ENCODE measurements at regions not wholly inside any gene's neighbourhood (a gene's known extent, or its start where the extent isn't known, plus 50 kb on each side); places are given as distances from the start of the nearest gene placed in this dataset.

DNA sequence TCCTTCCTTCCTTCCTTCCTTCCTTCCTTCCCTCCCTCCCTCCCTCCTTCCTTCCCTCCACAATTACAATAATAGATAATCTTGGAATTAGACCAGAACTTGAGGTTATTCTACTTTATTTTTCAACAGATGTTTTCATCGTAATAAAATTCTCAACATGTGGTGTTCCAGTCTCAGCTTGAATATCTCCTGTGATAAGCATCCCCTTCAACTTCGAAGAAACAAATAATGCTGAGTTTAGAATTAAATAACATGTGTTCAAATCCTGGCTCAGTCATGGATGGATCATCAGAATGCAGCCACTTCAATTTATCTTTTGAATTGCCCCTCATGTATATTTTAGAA is 91.4 kb upstream of the PAPPA start:
- DNase-seq, result no peak

GRCh38 chr9:116064970-116065369 is 88.6 kb upstream of the PAPPA start:
- DNase-seq, result no peak

- DNase-seq, result no peak
Observed at GRCh38 chr9:116066221-116066620, 87.4 kb upstream of the PAPPA start.

- DNase-seq, result no peak
Observed at GRCh38 chr9:116067566-116067965, 86.0 kb upstream of the PAPPA start.

- DNase-seq, result no peak
Observed at GRCh38 chr9:116070256-116070914, 83.2 kb upstream of the PAPPA start.

GRCh38 chr9:116072046-116072445 is 81.5 kb upstream of the PAPPA start:
- DNase-seq, result no peak

DNA sequence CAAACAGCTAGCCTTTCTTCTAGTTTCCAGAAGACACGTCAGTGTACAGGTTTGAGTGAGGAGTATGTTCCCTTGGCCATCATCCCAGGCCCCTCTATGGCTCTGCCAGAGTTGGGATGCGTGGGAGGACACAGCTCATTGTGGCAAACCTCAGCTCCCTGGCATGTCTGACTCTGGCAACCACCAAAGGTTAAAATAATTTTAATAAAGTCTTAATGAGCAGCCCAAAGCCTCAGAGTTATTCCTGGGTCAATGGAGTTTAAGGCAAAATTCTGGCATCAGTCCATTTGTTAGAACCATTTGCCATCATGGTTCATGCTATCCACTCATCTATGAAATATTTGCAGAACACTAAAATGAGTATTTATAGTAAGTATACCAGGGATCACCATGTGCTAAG is 79.8 kb upstream of the PAPPA start:
- no peak for DNase-seq

- DNase-seq, result no peak
Observed at GRCh38 chr9:116074658-116075057, 78.9 kb upstream of the PAPPA start.

GRCh38 chr9:116075191-116075590 is 78.4 kb upstream of the PAPPA start:
- DNase-seq, result no peak

DNA sequence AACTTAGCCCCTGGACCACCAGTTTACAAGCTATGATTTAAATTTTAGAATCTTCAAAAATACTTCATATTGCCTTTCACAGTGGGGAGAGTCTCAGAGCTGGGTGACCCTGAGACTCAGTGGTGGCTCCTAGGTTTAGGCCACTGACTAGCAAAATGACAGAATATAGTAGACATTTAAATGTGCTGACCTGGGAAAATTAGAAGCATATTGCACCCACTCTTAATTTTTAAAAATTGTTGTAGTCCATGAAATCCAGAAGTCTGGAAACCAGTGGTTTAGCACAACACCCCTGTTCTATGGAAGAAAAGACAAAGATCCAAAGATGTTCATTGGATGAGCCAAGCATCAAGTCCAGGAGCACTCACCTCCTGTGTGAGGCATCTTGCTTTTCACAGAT is 75.0 kb upstream of the PAPPA start:
- DNase-seq, result no peak

- DNase-seq, result no peak
Observed at GRCh38 chr9:116080561-116080960, 73.0 kb upstream of the PAPPA start.

DNA sequence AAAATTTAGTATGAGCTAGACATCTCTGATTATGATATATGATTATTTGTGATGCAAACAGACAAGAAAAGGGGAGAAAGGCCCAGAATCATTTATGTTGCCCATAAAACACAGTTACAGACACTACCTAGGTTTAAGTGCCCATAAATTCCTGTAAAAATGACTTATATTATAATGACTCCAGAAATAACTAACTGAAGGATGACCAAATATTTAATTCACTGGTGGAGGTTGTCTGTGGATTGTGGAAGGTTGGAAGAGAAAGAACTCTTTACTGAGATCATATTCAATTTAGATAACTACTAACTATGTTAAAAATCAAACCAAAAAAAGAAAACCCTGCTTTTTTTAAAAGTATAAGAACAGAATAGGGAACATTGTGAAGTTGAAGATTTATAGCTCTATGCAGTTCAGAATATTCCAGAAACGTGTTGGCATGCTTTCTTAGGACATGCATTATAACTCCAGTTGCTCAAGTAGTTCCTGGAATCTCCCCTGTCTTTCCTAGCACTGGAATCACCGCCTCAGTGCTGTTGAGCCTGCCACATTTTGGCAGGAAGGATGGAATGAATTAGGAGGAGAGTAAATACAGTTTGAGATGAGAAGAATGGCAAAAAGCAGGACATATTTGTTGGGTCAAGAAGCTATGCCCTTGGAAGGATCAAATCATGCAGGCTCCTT is 72.0 kb upstream of the PAPPA start:
- no peak for DNase-seq

DNA sequence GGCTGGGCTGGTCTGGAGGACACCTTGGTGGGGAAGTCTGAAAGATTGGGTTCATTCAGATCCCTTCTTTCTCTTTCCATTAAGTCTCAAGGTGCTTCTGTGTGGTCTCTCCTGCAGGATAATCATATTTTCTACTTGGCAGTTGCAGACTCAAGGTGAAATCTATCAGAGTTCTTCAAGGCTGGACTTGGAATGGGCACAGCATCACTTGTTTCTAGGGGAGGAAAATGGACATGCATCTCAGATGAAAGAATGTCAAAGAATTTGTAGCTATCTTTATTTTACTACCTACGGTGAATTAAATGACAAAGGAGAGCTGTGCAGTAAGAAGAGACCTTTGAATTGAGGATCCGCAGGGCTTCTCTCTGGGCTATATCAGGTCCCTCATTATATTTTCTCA is 69.8 kb upstream of the PAPPA start:
- DNase-seq, result no peak

DNA sequence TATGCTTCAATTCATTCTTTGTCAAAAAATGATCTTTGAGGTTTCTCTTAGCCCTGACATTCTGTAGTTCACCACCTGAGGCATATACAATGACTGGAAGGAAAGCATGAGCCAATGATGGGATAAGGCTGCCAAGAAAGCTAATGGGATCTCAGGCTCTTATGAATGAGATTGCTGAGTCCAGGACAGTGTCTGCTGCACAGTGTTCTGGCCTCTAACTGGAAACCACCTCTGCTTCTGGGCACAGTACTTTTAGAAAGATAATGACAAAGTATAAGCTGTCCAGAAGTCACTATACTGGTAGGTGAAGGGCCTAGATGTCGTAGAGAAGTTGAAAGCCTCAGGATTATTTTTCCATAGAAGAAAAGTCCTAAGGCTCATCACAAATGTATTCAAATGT is 69.1 kb upstream of the PAPPA start:
- no peak for DNase-seq

DNA sequence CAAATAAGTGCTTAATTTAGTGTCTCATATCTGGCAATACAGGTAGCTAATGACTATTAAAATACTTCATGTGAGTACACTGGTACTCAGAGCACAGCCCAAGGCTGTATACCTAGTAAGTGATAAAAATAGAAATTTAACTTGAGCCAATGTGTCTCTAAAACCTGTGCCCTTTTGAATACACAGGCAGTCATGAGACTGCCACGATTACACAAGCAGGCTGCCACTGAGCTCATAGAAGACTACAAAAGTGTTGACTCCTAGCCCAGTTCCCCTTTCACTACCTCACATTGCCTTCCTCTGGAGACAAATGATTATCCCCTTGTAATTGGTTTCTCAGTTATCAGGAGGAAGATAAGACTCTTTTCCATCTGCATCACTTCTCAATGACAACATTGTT is 66.3 kb upstream of the PAPPA start:
- DNase-seq, result no peak

GRCh38 chr9:116087751-116088194 is 65.8 kb upstream of the PAPPA start:
- no peak for DNase-seq

DNA sequence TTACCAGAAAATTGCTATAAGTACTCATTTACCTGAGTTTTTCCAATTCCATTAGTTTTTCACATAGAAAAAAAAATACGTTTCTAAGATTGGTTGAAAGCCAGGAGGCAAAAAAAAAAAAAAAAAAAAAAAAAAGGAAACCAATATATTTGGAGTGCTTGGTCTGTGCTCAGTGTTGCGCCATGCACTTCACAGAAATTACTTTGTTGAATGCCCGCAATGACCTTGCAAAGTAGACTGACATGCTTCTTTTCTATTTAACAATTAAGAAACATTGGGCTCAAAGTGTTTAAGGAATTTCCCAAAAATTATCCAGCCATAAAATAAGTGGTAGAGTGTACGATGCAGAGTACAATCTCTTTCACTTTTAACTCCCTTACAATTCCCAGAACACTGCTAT is 65.2 kb upstream of the PAPPA start:
- DNase-seq, result no peak

DNA sequence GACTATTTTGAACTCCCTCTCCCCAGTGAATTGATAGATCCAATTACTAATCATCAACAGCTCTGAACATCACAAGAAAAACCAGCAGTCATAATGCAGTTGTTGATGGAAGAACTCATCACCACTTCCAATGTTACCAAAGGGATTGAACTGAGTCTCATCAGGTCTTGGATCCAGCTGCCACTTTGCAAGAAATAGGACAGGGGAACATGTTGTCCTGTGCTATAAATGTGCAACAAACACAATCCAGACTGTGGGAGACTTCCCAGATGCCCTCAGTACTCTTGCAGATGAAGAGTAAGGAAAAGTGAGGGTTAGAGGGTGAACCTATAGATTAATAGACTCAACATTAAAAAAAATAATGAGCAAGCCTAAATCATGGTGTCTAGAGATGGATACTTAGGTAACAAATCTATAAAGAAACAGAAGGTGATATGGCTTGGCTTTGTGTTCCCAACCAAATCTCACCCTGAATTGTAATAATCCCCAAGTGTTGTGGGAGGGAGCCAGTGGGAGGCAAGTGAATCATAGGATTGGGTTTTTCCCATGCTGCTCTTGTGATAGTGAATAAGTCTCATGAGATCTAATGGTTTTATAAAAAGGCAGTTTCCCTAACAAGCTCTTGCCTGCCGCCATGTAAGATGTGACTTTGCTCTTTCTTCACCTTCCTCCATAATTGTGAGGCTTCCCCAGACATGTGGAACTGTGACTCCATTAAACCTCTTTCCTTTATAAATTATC is 63.4 kb upstream of the PAPPA start:
- no peak for DNase-seq

- DNase-seq, result no peak
Observed at GRCh38 chr9:116094846-116095245, 58.7 kb upstream of the PAPPA start.

DNA sequence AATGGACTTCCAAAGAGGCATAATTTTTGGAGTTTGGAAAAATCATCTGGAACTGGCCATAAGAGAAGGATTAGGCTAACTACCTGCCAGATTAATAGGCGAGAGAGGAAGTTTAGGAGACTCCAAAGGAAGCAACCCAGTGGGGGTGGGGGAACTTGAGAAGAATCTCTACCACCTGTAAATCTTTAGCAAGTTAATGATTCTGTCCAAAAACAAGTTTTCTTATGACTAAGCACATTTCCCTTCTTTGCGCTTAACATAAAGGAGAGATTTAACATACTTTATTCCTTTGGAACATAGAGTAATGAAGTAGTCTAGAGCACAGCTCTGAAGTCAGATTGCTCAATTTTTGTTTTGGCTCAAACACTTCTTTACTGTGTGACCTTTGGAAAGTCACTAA is 58.2 kb upstream of the PAPPA start:
- no peak for DNase-seq

- no peak for DNase-seq
Observed at GRCh38 chr9:116096046-116096445, 57.5 kb upstream of the PAPPA start.

GRCh38 chr9:116096853-116097252 is 56.7 kb upstream of the PAPPA start:
- DNase-seq, result no peak

DNA sequence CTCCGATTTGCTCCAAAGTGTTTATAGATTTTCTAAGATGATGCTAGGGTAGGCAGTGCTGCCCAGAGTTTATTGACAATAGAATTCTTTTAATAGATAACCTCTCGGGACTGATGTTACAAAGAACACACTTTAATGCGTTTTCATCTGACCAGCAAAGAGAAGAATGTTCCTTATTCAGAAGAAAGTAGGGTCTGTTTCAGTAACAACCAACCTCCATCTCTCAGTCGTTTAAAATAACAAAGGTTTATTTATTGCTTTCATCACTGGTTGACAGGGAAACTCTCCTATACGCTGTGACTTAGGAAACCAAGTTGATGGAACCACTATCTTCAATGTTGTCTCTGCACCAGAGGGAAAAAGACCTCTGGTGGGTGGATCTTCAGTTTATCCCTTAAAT is 55.1 kb upstream of the PAPPA start:
- DNase-seq, result no peak

- no peak for DNase-seq
Observed at GRCh38 chr9:116099821-116100220, 53.8 kb upstream of the PAPPA start.
